ENCODE measurements at regions not wholly inside any gene's neighbourhood (a gene's known extent, or its start where the extent isn't known, plus 50 kb on each side); places are given as distances from the start of the nearest gene placed in this dataset.

GRCh38 chr2:120979921-120980320 lies 244.3 kb downstream of the GLI2 start:
- DNase-seq: no peak

GRCh38 chr2:120981443-120981842 lies 245.8 kb downstream of the GLI2 start:
- DNase-seq: no peak

- no peak for DNase-seq
Observed at GRCh38 chr2:120982598-120982997, 246.9 kb downstream of the GLI2 start.

DNA sequence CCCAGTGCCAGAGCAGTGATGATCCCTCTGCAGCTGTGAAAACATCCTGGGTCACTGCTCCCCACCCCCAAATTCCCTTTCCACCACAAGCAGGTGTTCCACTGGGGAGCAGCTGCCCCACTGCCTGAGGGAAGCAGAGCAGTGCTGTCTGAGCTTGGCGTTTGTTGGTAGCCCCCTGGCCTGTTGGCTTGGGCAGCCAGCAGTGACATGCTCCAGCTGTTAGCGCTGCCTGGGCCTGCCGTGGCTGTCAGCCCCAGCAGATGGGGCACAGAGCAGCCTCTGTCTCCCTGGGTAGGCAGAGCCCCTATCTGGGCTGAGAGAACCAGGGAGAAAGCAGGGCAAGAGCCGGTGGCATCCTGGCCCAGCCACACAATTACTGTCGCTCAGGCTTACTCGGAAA lies 247.7 kb downstream of the GLI2 start:
- DNase-seq: no peak

GRCh38 chr2:120984046-120984445 lies 248.4 kb downstream of the GLI2 start:
- DNase-seq: no peak

DNA sequence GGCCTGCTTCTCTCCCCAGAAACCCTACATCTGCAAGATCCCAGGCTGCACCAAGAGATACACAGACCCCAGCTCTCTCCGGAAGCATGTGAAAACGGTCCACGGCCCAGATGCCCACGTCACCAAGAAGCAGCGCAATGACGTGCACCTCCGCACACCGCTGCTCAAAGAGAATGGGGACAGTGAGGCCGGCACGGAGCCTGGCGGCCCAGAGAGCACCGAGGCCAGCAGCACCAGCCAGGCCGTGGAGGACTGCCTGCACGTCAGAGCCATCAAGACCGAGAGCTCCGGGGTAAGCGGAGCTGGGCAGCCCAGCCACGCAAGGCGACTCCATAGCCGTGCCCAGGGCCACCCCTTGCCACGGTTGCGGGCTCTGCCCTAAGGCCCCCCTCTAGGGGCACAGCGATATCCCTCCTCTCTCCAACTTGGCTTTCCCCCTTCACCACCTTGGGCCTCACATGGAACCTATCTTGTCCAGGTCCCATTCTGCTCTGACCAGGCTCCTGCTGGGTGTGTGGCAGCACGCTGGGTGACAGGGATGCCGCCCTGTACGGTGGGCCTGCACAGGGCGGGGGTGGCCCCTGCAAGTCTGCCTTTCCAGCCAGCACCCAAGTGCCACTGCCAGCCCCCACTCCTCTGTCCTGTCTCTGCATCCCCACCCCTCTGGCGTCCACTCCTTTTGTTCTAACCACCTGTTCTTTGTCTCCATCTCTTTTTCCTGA lies 248.9 kb downstream of the GLI2 start:
- no peak for DNase-seq

DNA sequence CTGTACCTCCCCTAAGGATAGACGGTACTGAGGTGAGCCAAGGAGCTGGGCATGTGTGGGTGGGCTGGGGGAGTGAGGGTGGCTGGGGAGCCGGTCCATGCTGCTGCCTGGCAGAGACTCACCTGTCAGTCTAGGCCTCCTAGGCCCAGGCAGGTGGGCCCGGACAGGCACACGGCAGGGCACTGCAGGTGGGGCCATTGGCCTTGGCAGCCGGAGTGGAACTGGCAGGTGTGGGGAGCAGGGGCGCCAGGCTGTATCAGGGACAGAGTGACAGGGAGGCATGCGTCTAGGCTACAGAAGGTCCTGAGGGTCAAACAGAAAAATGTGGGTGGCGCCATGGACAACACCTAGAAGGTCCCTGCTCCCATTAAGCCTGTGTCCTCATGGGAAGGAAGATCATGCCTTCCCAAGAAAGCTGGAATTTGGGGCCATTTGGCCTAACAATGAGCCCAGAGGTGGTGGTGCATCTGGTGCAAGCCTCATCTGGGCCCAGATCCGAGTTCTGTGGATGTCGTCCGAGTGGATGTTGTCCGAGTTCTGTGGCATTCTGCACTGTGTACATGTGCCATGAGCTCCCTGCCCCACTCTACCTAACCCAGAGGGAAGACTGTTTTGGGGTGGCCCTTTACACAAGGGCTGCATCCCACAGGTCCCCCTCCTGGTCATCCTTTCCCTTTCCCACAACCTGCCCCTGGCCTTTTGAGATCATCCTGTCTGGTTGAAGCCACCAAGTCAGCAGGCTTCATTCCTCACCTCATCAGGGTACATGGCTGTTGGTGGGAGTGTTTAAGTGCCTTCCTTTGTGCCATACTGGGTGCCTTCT lies 249.7 kb downstream of the GLI2 start:
- DNase-seq: no peak

GRCh38 chr2:120985997-120986651 lies 250.5 kb downstream of the GLI2 start:
- peak; percentile 9 for DNase-seq

DNA sequence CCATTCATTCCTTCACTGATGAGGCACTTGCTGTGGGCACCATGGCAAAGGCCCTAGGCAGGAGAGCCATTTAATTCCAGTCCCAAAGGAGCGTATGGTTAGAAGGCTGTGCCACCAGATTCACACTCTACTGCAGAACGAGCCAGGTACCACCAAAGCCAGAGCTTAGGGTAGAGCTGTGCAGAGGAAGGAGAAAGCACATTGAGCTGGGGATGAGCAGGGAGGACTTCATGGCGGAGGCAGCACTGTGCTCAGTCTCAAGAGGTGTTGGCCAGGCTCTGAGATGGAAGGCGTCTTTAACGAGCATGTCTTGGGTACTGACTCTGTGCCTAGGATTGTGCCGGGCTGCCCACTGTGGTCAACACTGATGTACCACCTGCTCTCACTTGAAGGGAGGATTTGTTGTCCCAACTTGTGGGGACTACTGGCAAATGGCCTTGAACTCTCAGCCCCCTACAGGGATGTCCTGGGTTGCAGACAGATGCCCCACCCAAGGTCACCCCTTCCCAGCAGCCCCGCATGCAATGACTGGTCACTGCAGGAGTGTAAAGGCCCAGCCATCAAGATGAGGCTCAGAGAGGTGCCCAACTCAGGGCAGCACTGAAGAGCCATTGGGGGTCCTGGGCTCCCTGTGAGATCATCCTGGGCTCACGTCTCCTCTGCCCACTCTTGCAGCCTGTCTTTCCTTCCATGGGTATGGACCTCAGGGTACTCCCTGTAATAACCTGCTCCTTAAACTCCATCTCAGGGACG lies 251.4 kb downstream of the GLI2 start:
- peak; percentile 8 for DNase-seq

DNA sequence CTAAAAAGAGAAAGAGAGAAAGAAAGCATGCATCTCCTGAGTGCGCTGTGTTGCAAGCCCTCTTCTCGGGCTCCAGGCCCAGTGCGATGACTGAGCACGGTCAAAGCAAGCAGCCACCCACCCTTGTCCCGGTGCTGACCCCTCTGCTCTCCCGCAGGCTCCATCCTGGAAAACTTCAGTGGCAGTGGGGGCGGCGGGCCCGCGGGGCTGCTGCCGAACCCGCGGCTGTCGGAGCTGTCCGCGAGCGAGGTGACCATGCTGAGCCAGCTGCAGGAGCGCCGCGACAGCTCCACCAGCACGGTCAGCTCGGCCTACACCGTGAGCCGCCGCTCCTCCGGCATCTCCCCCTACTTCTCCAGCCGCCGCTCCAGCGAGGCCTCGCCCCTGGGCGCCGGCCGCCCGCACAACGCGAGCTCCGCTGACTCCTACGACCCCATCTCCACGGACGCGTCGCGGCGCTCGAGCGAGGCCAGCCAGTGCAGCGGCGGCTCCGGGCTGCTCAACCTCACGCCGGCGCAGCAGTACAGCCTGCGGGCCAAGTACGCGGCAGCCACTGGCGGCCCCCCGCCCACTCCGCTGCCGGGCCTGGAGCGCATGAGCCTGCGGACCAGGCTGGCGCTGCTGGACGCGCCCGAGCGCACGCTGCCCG lies 252.5 kb downstream of the GLI2 start:
- DNase-seq: no peak

DNA sequence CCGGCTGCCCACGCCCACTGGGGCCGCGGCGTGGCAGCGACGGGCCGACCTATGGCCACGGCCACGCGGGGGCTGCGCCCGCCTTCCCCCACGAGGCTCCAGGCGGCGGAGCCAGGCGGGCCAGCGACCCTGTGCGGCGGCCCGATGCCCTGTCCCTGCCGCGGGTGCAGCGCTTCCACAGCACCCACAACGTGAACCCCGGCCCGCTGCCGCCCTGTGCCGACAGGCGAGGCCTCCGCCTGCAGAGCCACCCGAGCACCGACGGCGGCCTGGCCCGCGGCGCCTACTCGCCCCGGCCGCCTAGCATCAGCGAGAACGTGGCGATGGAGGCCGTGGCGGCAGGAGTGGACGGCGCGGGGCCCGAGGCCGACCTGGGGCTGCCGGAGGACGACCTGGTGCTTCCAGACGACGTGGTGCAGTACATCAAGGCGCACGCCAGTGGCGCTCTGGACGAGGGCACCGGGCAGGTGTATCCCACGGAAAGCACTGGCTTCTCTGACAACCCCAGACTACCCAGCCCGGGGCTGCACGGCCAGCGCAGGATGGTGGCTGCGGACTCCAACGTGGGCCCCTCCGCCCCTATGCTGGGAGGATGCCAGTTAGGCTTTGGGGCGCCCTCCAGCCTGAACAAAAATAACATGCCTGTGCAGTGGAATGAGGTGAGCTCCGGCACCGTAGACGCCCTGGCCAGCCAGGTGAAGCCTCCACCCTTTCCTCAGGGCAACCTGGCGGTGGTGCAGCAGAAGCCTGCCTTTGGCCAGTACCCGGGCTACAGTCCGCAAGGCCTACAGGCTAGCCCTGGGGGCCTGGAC lies 253.2 kb downstream of the GLI2 start:
- no peak for DNase-seq

- no peak for DNase-seq
Observed at GRCh38 chr2:120989512-120990441, 254.1 kb downstream of the GLI2 start.

GRCh38 chr2:120990451-120990871 lies 254.8 kb downstream of the GLI2 start:
- no peak for DNase-seq

DNA sequence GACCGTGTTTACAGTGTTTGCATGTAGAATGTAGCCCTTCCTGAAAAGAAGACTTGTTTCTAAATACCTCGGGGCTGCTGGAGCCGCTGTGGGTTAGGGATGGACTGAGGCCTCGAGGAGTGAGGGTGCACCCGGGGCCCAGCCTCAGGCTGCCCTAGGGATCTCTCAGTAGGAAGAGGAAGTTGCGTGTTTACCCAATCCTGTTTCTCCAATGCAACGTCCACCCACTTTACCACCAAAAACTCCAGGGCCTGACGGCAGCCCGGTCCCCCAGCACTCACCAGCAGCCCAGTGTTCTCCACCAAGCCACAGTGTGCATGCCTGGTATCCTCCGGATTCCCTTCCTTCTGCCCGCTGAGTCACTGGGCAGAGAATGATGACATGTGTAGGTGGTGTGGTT lies 255.8 kb downstream of the GLI2 start:
- no peak for DNase-seq

DNA sequence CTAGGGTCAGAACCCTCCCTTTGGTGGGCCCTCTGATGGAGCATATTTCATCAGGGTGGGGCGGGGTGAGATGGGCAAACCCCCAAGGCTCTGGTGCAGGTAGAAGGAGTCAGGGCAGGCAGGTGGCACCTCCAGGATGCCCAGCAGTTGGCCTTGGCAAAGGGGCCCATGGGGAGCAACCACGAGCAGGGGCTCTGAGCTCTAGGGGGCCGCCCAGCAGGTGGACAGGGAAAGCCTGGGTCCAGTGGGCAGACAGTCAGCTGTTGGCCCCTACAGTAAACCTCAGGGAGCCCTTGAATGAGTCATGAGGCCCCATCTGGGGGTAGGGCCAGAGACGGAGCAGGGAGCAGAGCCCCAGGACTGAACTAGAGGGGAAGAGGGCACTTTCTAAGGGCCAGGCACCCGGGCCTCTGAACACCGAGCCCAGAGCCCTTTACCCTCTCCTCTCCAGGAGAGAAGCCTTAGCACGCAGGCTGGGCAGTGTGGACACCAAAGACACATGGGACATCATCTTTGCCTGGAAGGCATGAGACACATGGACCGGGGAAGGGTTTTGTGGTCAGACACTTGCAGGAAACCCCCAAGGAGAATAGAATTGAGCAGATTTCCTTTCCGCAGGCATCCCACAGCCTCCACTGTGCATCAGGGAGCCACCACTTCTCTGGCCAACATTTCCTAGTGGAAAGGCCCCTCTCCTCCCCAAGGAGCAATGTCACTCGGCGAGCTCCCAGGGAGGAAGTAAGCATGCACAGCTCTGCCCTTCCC lies 257.3 kb downstream of the GLI2 start:
- no peak for DNase-seq

GRCh38 chr2:120993661-120994060 lies 258.0 kb downstream of the GLI2 start:
- no peak for DNase-seq

DNA sequence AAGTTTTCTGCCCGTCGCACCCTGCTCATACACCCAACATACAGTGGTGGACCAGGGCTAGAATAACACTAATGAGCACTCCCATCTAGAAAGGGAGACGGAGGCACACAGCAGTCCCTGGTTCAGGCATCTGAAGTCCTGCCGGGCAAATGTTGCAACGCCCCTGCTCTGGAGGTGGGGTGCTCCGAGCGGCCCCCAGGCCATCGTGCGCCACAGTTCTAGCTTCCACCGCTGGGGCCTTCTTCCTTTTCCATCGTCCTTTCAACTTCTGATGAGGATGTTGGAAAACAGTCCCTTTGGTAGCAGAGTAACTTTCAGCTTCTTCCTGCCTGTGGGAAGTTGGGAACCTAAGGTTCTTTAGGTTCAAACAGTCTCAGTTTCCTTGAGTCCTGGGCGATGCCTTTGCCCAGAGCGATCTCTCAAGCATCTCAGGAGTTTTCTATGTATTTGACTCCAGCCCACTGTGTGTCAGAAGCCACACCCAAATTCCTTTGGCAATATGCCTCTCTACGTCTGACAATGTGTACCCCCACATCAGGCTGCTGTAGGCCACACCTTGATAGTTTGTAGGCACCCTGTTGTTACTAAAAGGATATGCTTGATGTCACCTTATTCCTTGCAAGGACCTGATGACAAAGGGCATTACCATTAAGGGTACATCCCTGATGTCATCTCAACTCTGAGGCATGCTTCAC lies 258.8 kb downstream of the GLI2 start:
- DNase-seq: no peak

DNA sequence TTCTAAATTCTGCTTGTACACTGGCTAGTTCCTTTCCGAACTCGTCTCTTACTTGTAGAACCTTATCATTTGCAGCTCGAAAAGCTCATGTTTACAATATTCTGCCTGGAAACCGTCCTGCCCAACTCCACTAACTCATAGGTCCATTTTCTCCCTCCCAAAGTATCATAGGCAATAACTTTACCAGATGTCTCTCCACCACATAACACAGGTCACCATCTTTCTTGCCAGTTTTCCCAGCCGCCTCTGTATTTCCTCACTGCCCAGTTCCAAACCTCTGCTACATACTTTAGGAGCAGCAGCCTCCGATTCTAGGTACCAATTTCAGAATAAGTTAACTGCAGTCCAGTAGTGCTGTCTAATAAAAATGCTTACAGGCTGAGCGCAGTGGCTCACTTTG lies 259.5 kb downstream of the GLI2 start:
- DNase-seq: no peak

- DNase-seq: no peak
Observed at GRCh38 chr2:120995656-120996190, 260.1 kb downstream of the GLI2 start.

Measured in 8988T (cell line).